ENCODE measurements at regions not wholly inside any gene's neighbourhood (a gene's known extent, or its start where the extent isn't known, plus 50 kb on each side); places are given as distances from the start of the nearest gene placed in this dataset.

GRCh38 chr1:229819091-229819490 lies 193.0 kb downstream of the URB2 start:
- intact Hi-C loops (cut with micrococcal nuclease), result no loop called here
- Histone ChIP-seq H4K20me1 (ENCODE audit: low read length) (no peaks in the 10 kb centered on the region), H3K4me3 (ENCODE audit: low read length) (no peak overlapping the region), H3K4me1 (ENCODE audit: insufficient read depth, low read length) (no peaks in the 10 kb centered on the region), H3K79me2 (ENCODE audit: low read length) (no peaks in the 10 kb centered on the region), H3K4me2 (ENCODE audit: low read length) (no peak overlapping the region), H3K9ac (ENCODE audit: low read length) (no peak overlapping the region), H3K9me3 (ENCODE audit: low read length) (no peaks in the 10 kb centered on the region), H3K36me3 (ENCODE audit: low read depth, low read length) (no peaks in the 10 kb centered on the region), H3F3A (ENCODE audit: low read length, unreplicated experiment) (no peaks in the 10 kb centered on the region), H3K27ac (ENCODE audit: low read length) (no peak overlapping the region), H3K27me3 (ENCODE audit: low read length) (peaks cover 75% of the 10 kb centered on the region), H2AFZ (ENCODE audit: low read length) (no peak overlapping the region), H3K9me2 (replicated peaks; ENCODE audit: low read length) (no peaks in the 10 kb centered on the region)
- TF ChIP-seq EZH2 (IDR thresholded peaks at IDR 0.05; ENCODE audit: low read length, unreplicated experiment) (no peak), CTCF (conservative IDR thresholded peaks at IDR 0.05; ENCODE audit: low read depth, low read length) (no peak), EZH2phosphoT487 (IDR thresholded peaks at IDR 0.05; ENCODE audit: borderline replicate concordance, low read length) (no peak)
- ATAC-seq (no peak), DNase-seq (peak; percentile 25)
- ChIA-PET CTCF (no interaction called here), POLR2A (ENCODE audit: unreplicated experiment) (no interaction called here)
- no TSS peak for BruUV-seq (replicated peaks)

GRCh38 chr1:229822026-229822425 lies 196.0 kb downstream of the URB2 start:
- no peak overlapping the region for H3K9ac ChIP-seq (ENCODE audit: low read length)
- ChIA-PET CTCF (no interaction called here), POLR2A (ENCODE audit: unreplicated experiment) (no interaction called here)
- intact Hi-C loops (cut with micrococcal nuclease), result no loop called here
- no peaks in the 10 kb centered on the region for H3F3A ChIP-seq (ENCODE audit: low read length, unreplicated experiment)
- ATAC-seq, result no peak
- no peak overlapping the region for H2AFZ ChIP-seq (ENCODE audit: low read length)
- H3K4me1 ChIP-seq (ENCODE audit: insufficient read depth, low read length), result no peaks in the 10 kb centered on the region
- peaks cover 68% of the 10 kb centered on the region for H3K27me3 ChIP-seq (ENCODE audit: low read length)
- BruUV-seq (replicated peaks), result no TSS peak
- no peaks in the 10 kb centered on the region for H4K20me1 ChIP-seq (ENCODE audit: low read length)
- H3K9me3 ChIP-seq (ENCODE audit: low read length), result no peaks in the 10 kb centered on the region
- H3K4me3 ChIP-seq (ENCODE audit: low read length), result no peak overlapping the region
- H3K79me2 ChIP-seq (ENCODE audit: low read length), result no peaks in the 10 kb centered on the region
- no peaks in the 10 kb centered on the region for H3K9me2 ChIP-seq (replicated peaks; ENCODE audit: low read length)
- TF ChIP-seq EZH2phosphoT487 (IDR thresholded peaks at IDR 0.05; ENCODE audit: borderline replicate concordance, low read length), result no peak
- TF ChIP-seq EZH2 (IDR thresholded peaks at IDR 0.05; ENCODE audit: low read length, unreplicated experiment), result no peak
- no peak for TF ChIP-seq CTCF (conservative IDR thresholded peaks at IDR 0.05; ENCODE audit: low read depth, low read length)
- H3K4me2 ChIP-seq (ENCODE audit: low read length), result no peak overlapping the region
- no peaks in the 10 kb centered on the region for H3K36me3 ChIP-seq (ENCODE audit: low read depth, low read length)
- H3K27ac ChIP-seq (ENCODE audit: low read length), result no peak overlapping the region
- DNase-seq, result no peak

DNA sequence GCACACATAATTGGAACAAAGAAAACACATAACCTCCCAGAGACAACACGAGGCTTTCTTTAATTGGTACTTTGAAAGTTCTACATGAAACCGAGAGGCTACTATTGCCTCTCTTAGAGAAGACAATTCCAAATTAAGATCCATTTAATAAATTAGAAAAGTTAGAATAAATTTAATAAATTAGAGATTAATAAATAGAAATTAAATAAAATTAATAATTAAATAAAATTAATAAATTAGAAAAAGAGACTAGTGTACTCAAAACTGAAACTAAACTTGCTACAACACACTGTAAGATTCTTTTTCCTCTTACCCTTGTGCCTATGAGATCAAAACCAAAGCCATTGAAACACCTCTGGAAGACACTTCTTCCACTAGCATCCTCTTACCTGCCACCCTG lies 199.0 kb downstream of the URB2 start:
- peaks cover 57% of the 10 kb centered on the region for H3K27me3 ChIP-seq (ENCODE audit: low read length)
- no peaks in the 10 kb centered on the region for H3K9me2 ChIP-seq (replicated peaks; ENCODE audit: low read length)
- TF ChIP-seq EZH2phosphoT487 (IDR thresholded peaks at IDR 0.05; ENCODE audit: borderline replicate concordance, low read length) (no peak), EZH2 (IDR thresholded peaks at IDR 0.05; ENCODE audit: low read length, unreplicated experiment) (no peak), CTCF (conservative IDR thresholded peaks at IDR 0.05; ENCODE audit: low read depth, low read length) (no peak)
- H3K4me1 ChIP-seq (ENCODE audit: insufficient read depth, low read length), result no peaks in the 10 kb centered on the region
- intact Hi-C loops (cut with micrococcal nuclease), result no loop called here
- no peak overlapping the region for H3K9ac ChIP-seq (ENCODE audit: low read length)
- no peaks in the 10 kb centered on the region for H4K20me1 ChIP-seq (ENCODE audit: low read length)
- H3K4me3 ChIP-seq (ENCODE audit: low read length), result no peak overlapping the region
- H3K27ac ChIP-seq (ENCODE audit: low read length), result no peak overlapping the region
- H2AFZ ChIP-seq (ENCODE audit: low read length), result no peak overlapping the region
- H3K36me3 ChIP-seq (ENCODE audit: low read depth, low read length), result no peaks in the 10 kb centered on the region
- POLR2A ChIA-PET (ENCODE audit: unreplicated experiment), result no interaction called here
- no TSS peak for BruUV-seq (replicated peaks)
- no peaks in the 10 kb centered on the region for H3K79me2 ChIP-seq (ENCODE audit: low read length)
- no peak overlapping the region for H3K4me2 ChIP-seq (ENCODE audit: low read length)
- ATAC-seq, result no peak
- CTCF ChIA-PET, result no interaction called here
- H3K9me3 ChIP-seq (ENCODE audit: low read length), result no peaks in the 10 kb centered on the region
- H3F3A ChIP-seq (ENCODE audit: low read length, unreplicated experiment), result no peaks in the 10 kb centered on the region
- DNase-seq, result no peak
